KOPT-K1 (cell line): ENCODE measurements at regions not wholly inside any gene's neighbourhood (a gene's known extent, or its start where the extent isn't known, plus 50 kb on each side); places are given as distances from the start of the nearest gene placed in this dataset.

ENCODE experiments used
- H3K27ac ChIP-seq: fragments of 200-600 bp; sonication (generic); 2 replicates; pipeline ENCODE4 v1.5.1; 2016; ENCODE audit warnings: antibody characterized with exemption, mild to moderate bottlenecking, low read depth, low read length; ENCODE audit not compliant: poor library complexity, severe bottlenecking
- H3K36me3 ChIP-seq: fragments of 200-600 bp; sonication (generic); 2 replicates; pipeline ENCODE4 v1.5.1; 2017; ENCODE audit warnings: antibody characterized with exemption, mild to moderate bottlenecking, low read length, moderate library complexity; ENCODE audit not compliant: insufficient read depth
- H3K9me3 ChIP-seq: fragments of 200-600 bp; sonication (generic); 2 replicates; pipeline ENCODE4 v1.5.1; 2017; ENCODE audit warnings: antibody characterized with exemption, low read length, mild to moderate bottlenecking; ENCODE audit not compliant: insufficient read depth, poor library complexity, severe bottlenecking

DNA sequence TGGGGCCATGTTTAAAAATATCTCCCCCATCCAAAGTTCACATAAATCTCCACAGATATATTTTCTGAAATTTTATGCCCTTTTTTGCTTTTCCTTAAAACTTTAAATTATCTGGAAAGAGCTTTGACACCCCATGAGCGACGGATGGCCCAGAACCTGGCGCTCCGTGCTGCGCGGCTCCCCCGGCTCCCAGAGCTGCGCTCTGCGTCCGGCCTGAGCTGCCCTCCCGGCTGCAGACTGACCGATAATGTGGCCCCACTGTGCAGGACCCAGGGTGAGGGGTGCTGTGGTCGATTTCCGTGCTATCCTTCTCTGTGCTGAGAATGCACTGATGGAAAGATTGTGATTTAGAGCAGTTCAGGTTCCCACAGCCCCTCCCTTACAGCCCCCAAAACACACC lies 292.3 kb upstream of the IRX4 start:
- H3K36me3 ChIP-seq: no peaks in the 10 kb centered on the region
- H3K9me3 ChIP-seq: no peaks in the 10 kb centered on the region
- H3K27ac ChIP-seq: no peak overlapping the region

DNA sequence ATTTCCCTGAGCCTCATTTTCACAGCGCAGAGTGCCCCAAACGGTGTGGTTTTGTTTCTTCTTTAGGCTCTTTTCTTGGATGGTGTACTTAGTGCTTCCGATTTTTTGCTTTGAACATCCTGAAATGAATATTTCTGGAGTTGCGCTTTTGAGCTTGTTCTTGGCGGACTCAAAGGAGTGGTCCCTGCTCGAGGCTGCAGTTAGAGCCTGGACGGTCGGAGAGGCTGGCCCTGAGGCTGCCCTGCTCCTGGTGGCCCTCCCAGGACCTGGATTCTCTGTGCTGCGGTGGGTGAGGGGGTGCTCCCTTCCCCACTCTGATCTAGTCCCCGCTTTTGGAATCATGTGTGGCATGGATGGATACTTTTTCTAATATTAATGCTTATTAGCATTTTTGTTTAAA lies 291.8 kb upstream of the IRX4 start:
- Histone ChIP-seq H3K27ac (no peak overlapping the region), H3K9me3 (no peaks in the 10 kb centered on the region), H3K36me3 (no peaks in the 10 kb centered on the region)

DNA sequence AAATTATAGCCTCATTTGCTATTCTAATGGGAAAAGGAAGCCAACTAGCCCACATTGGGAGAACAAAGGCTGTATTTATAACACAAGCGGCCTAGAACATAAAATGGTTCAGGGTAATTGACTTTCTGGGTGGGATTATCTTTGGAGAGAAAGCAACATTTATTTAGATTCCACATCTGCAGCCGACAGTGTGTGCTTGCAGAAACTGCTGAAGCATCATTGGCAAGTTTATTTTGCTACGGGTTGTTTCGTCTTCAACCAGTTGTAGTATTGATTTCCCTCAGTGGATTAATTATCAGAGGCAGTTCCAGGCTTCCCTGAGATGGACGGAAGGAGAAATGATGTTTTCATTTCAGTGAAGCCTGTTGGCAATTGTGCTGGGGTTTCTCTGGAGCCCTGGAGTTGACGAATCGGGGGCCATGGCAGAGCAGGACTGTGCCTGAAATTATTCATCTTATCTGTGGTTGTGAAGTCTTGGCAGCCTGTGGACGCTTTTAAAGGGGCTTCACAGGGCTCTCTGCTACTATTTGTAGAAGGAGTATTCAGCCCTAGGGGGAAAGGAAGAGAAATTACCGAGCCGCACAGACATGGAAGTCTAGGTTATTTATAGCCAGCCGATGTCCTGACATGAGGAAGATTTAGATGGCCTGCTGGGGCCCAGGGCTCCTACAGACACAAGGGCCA lies 290.6 kb upstream of the IRX4 start:
- H3K9me3 ChIP-seq: no peaks in the 10 kb centered on the region
- no peak overlapping the region for H3K27ac ChIP-seq
- H3K36me3 ChIP-seq: no peaks in the 10 kb centered on the region

DNA sequence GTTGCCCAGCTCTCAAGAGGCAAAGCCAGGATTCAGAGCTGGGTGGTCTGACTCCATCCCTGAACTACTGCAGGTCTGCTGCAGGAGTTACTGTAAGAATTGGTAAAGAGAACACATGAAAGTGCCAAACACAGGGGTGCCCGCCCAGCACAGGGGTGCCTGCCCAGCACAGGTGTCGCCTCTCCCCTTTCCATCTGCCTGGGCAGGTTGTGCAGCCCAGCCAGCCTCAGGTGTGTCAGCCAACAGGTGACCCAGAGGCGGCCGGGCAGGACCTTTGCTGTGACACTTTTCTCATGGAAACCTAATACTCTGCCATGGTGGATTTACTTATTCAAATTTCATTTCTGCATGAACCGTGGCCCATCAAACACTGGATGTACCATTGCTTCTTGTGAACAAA lies 289.7 kb upstream of the IRX4 start:
- Histone ChIP-seq H3K36me3 (no peaks in the 10 kb centered on the region), H3K27ac (no peak overlapping the region), H3K9me3 (no peaks in the 10 kb centered on the region)

DNA sequence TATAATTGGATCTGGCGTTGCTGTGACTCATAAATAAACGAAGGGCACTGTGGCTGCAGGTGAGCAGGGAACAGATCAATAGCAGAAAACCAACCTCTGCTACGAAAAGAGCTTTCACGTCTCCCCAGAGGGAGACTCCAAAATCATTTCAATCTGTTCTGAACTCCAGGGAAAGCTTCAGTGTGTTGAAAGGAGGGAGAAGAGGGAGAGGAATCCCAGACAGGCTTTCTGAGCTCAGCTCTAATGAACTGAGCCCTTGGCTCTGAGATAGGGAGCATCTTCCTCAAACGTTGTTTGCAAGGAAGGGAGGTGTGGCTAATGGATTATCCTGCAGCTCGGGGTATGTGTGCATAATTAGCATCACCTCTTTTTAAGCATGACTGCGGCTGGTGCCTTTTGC lies 288.0 kb upstream of the IRX4 start:
- H3K9me3 ChIP-seq: no peaks in the 10 kb centered on the region

DNA sequence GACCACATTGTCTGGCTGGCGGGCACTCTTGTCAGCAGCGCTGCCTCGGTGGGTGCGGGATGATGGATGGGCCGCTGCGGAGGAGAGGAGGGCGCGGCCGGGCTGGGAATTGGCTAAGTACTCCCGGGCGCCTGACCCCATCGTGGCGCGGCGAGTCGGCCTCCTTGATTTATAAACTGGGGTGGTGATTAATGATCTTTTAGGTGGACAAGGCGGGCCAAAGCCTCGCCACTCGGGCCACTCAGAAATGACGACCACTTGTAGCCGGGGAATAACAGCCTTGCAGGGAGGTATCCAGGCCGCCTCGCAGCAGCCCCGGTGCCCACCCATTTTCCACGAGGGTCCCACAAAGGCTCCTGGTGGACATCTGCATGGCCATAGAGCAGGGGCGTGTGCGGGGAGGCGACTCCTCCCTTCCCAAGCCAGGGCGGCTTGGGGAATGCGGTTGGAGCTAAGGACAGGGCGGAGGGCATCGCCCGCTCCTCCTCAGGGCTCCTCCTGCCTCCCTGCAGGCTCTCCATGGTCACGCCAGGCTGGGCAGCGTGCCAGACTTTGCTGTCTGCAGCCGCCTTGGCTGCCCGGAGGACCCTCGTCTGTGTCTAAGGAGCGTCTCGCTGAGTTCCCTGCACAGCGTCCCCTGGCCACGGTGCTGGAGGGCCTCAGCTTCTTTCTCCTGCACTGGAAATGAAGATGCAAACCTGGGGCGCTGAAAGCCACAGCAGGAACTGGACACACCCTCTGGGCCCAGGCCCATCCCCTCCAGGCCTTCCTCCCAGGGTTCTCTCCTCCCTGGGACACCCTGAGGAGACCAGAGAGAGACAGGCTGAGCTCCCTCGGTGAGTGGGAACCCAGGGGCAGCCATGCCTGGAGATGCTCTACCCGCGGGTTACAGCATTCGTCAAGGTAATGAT lies 287.4 kb upstream of the IRX4 start:
- Histone ChIP-seq H3K27ac (no peak overlapping the region), H3K36me3 (no peaks in the 10 kb centered on the region), H3K9me3 (no peaks in the 10 kb centered on the region)

More for the DNA sequence above, 288.0 kb upstream of the IRX4 start:
- Histone ChIP-seq H3K27ac (no peak overlapping the region), H3K36me3 (no peaks in the 10 kb centered on the region)

DNA sequence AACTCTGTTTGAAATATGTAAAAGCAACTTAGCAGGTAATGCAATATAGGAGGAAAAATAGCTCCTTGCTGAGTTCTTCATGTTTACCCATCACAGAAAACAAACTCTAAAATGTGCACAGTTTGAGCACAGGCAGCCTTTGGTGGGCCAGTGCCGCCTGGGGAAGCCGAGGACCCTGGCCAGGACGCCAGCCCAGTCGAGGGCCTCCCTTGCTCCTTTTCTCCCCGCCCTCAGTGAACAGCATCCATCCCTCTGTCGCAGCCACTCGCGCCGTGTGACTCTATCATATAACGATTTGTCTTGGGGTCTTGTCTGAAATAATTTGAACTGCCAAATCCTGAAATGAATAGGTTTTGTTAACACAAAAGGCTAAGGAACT lies 286.7 kb upstream of the IRX4 start:
- Histone ChIP-seq H3K36me3 (no peaks in the 10 kb centered on the region), H3K27ac (no peak overlapping the region), H3K9me3 (no peaks in the 10 kb centered on the region)

DNA sequence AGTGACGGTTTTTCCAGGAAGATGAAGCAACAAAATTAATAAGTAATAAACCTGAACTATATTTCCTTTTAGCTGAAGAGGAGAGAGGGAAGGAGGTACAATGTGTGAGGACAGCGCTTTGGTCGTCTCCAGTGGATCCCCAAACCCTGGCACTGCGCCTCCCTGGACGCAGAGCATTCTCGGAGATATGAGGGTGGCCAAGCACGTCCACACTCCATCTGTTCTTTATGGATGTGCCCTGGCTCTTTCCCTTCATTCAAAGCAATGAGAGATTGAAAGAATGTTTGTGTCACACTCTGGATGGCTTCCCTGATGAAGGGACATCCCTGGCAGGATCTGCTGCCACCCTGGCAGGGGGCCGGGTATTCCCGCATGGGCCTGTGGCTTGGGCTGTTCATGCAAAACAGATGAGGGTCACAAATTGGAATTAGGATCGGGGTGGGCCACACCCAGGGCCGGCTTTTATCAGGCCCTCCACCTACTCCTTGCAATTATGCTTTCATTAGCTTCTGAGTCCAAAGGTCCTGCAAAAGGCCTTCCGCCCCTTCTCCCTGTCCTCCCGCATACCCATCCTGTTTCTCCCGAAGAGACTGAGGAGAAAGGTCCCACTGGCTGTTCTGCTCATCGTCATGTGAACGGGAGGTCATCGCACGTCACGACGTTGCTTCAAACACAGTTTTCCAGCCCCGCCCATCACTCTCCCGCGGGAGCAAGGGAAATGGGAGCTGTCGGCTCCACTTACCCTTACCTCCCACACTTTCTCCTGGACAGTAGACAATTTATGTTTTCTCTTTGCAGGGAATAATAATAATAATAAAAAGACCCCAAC lies 286.1 kb upstream of the IRX4 start:
- Histone ChIP-seq H3K9me3 (no peaks in the 10 kb centered on the region), H3K27ac (no peak overlapping the region), H3K36me3 (no peaks in the 10 kb centered on the region)

DNA sequence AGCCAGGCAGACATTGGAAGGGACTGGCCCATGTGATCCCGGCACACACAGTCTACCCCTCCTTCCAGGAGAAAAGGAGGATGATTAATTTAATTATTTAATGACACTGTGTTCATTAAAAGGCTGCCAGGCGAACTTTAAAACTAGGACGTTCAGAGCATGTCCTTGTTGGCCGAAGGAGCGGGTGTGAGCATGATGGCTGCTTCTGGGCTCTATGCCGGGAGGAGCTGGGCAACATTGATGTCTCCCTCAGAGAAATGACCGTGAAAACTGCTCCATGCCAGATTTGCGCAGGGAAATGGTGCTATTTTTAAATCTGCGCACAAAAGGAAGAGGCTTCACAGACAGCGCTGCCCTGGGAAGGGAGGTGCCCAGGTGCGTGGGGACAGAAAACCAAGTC lies 284.9 kb upstream of the IRX4 start:
- Histone ChIP-seq H3K36me3 (no peaks in the 10 kb centered on the region), H3K9me3 (no peaks in the 10 kb centered on the region), H3K27ac (no peak overlapping the region)

DNA sequence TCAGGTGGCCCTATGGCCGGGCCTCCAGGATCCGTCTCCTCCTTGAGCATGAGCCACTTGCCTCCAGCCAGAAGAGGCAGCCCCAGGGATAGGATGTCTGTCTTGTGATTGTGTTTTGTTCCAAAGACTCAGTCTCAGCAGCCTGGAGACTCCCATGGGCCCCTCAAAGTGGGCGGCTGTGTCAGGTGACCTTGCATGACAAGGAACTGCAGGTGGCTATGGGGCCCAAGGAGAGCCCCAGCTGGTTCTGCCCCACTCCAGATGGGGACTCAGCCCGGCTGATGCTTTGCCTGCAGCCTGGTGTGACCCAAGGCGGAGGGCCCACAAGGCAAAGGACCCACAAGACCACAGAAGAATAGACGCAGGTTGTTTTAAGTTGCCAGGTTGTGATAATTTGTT lies 284.3 kb upstream of the IRX4 start:
- no peak overlapping the region for H3K27ac ChIP-seq
- H3K36me3 ChIP-seq: no peaks in the 10 kb centered on the region
- no peaks in the 10 kb centered on the region for H3K9me3 ChIP-seq

DNA sequence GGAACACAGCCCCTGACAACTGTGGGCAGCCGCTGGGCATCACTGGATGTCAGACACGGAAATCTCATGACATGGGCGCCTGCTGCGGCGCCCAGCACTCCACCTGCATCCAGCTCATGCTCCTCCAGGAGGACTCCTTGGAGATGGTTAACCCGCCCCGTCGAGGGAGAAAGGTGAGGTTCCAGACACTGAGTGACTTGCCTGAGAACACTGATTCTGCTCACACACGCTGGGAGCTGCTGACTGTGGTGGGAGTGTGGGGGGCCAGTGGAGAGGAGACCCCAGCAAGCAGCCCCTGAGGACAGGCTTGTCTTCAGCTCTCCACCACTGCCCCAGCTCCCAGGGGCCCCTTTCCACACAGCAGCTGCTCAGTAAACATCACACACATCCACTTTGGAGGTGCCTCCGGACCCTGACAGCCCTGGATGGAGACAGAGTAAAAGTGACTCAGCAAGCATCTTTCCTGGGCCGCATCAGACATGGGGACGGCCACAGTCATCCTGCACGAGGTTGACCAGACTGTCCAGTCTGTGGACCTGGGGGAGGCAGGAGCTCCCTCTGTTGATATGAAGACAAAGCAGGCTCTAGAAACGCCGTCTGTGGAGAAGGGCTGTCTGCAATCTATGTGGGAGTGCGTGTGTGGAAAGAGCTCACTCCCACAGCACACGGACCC lies 283.7 kb upstream of the IRX4 start:
- Histone ChIP-seq H3K36me3 (no peaks in the 10 kb centered on the region), H3K27ac (no peak overlapping the region), H3K9me3 (no peaks in the 10 kb centered on the region)

DNA sequence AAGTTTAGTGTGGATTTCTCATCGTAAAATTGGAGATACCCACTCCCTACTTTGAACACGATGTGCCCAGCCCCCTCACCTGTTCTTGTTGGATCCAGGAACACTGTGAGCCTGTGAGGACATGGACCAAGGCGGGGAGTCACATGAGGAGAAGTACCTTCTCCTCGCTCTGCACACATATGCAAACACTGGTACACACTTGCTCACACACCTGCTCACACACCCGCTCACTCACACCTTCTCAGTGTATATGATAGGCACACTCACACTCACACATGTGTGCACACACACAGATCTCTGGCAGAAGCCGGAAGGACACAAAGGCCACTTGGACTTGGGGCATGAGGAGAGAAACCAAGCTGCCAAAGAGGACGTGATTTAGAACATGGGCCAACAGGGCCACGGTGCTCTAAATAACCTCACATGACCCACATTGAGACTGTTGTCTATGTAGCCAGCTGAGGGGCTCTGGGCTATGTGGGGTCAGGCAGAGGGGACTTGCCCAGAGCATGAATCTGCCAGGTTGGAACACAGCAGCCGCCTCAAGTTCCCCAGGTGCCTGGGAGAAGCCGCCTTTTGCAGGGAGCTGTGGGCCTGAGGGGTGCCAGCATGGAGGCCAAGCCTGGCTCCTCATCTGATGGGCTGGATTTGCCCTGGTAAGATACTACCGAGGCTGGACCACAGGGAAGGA lies 283.0 kb upstream of the IRX4 start:
- H3K36me3 ChIP-seq: no peaks in the 10 kb centered on the region
- H3K9me3 ChIP-seq: no peaks in the 10 kb centered on the region
- H3K27ac ChIP-seq: no peak overlapping the region

DNA sequence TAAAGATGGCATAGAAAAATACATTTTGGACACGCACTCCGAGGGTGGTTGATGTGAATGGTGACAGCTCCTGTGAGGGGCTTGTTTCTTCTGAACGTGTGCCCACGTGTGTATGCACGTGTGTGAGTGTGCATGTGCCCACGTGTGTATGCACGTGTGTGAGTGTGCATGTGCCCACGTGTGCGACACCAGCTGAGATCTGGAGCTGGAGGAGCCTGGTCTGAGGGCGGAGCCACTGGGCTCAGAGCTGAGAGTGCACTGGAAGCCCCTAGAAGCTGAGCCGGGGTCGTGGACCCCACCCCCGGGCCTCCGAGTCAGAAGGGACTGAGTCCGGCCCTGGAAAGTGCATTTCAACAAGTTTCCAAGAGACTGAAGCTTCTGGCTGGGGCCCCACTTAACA lies 282.5 kb upstream of the IRX4 start:
- no peak overlapping the region for H3K27ac ChIP-seq
- H3K36me3 ChIP-seq: no peaks in the 10 kb centered on the region
- no peaks in the 10 kb centered on the region for H3K9me3 ChIP-seq

DNA sequence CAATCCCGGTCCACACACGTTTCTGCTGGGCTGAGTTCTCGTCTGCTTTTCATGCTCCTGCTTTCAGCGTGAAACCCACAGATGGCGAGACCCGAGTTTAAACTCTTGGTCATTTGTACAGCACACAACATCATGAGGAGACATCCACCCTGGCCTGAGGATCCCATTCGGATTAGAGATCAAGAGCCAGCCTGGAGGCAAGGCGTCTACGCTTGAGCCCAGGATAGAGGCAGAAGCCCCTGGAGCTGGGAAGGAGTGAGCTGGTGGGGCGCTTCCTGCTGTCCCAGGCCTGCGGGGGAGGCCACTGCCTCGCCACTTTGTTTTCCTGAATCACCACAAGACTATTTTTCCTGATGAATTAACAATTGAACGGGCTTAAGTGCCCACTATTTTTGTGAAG lies 281.9 kb upstream of the IRX4 start:
- Histone ChIP-seq H3K27ac (no peak overlapping the region), H3K9me3 (no peaks in the 10 kb centered on the region), H3K36me3 (no peaks in the 10 kb centered on the region)
